Ishikawa (cell line): ENCODE measurements at regions not wholly inside any gene's neighbourhood (a gene's known extent, or its start where the extent isn't known, plus 50 kb on each side); places are given as distances from the start of the nearest gene placed in this dataset.

Source experiments
- CEBPB ChIP-seq: IDR thresholded peaks from 2 replicates; pipeline ENCODE4 v1.6.1; 2012
- CREB1 ChIP-seq: IDR thresholded peaks from 2 replicates; pipeline ENCODE4 v1.6.1; 2012; ENCODE audit warnings: low read depth
- EGR1 ChIP-seq: IDR thresholded peaks from 2 replicates; pipeline ENCODE4 v1.6.1; 2012
- EP300 ChIP-seq: IDR thresholded peaks from 2 replicates; pipeline ENCODE4 v1.6.1; 2012; ENCODE audit warnings: borderline replicate concordance
- FOXM1 ChIP-seq: IDR thresholded peaks from 2 replicates; pipeline ENCODE4 v1.6.1; 2012; ENCODE audit warnings: low read depth, borderline replicate concordance
- NFIC ChIP-seq: IDR thresholded peaks from 2 replicates; pipeline ENCODE4 v1.6.1; 2012
- RAD21 ChIP-seq: IDR thresholded peaks from 2 replicates; pipeline ENCODE4 v1.6.1; 2012; ENCODE audit warnings: low read depth
- TAF1 ChIP-seq: IDR thresholded peaks from 2 replicates; pipeline ENCODE4 v1.6.1; 2012; ENCODE audit warnings: low read depth, mild to moderate bottlenecking
- TCF12 ChIP-seq: IDR thresholded peaks from 2 replicates; pipeline ENCODE4 v1.6.1; 2012; ENCODE audit warnings: low read depth
- TEAD4 ChIP-seq: IDR thresholded peaks from 2 replicates; pipeline ENCODE4 v1.6.1; 2012
- YY1 ChIP-seq: IDR thresholded peaks from 2 replicates; pipeline ENCODE4 v1.6.1; 2012; ENCODE audit warnings: low read depth
- ZBTB7A ChIP-seq: IDR thresholded peaks from 2 replicates; pipeline ENCODE4 v1.6.1; 2012; ENCODE audit warnings: low read depth
- TF ChIP-seq, protein P1 (sequence below): IDR thresholded peaks from 2 replicates; pipeline ENCODE4 v1.6.1; 2012
- TF ChIP-seq, protein P2 (sequence below): IDR thresholded peaks from 2 replicates; pipeline ENCODE4 v1.6.1; 2012; ENCODE audit warnings: low read depth, mild to moderate bottlenecking
- TF ChIP-seq, protein P3 (sequence below): IDR thresholded peaks from 2 replicates; pipeline ENCODE4 v1.6.1; 2012

DNA sequence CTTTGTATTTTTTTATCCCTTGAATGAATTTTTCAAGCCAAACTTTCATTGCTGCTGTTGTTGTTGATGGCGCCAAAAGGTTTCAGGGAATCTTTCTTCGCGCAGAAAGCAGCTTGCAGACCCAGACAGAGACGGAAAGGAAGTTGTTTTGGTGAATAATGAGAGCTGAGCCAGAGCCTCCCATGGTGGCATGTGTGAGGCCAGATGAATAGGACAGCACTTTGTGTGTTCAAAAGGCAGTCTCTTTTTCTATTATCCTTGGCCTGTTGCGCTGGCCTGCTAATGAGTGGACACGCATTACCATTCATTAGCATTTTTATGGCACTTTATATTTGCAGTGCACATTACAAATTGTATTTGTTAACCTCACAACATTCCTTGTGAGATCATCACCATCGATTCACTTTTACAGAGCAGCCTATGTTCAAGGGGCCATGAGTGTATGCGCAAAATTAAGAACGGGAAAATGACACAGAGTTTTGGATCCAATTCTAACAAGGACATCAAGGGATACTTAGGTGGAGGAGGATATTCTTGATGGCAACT lies 754.7 kb downstream of the BCL11A start:
- no peak for TF ChIP-seq EP300

DNA sequence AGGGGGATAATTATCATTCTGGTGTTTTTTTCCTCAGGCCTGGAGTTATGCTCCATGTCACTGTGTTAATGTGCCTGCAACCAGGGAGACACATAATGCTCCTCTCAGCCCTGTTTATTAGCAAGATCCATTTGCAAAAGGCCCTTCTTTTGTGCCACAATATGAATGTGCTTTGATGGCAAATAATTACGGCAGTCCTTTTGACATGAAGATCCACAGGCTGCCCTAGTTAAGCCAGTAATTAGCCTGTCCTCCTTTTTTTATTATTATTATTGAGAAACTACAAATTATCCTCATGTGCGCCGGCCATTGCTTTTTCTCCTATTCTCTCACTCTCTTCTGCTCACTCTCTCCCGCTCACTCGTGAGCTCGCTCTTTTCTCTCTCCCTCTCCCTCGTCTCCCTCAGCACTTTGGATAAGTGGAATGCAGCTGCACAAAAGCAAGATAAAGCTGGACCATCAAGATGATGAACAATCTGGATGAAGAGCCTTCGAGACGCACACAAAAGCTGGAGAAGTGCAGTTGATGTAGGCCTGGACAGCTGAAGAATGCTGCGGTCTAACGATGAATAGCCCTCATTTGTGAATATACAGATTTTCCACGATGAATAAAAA lies 762.3 kb downstream of the BCL11A start:
- no peak for TF ChIP-seq TCF12
- no peak for TF ChIP-seq FOXM1
- no peak for TF ChIP-seq TEAD4
- no peak for TF ChIP-seq EP300
- no peak for TF ChIP-seq RAD21
- TF ChIP-seq EGR1: no peak
- TF ChIP-seq, protein P1, sequence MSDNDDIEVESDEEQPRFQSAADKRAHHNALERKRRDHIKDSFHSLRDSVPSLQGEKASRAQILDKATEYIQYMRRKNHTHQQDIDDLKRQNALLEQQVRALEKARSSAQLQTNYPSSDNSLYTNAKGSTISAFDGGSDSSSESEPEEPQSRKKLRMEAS: no peak
- TF ChIP-seq, protein P2, sequence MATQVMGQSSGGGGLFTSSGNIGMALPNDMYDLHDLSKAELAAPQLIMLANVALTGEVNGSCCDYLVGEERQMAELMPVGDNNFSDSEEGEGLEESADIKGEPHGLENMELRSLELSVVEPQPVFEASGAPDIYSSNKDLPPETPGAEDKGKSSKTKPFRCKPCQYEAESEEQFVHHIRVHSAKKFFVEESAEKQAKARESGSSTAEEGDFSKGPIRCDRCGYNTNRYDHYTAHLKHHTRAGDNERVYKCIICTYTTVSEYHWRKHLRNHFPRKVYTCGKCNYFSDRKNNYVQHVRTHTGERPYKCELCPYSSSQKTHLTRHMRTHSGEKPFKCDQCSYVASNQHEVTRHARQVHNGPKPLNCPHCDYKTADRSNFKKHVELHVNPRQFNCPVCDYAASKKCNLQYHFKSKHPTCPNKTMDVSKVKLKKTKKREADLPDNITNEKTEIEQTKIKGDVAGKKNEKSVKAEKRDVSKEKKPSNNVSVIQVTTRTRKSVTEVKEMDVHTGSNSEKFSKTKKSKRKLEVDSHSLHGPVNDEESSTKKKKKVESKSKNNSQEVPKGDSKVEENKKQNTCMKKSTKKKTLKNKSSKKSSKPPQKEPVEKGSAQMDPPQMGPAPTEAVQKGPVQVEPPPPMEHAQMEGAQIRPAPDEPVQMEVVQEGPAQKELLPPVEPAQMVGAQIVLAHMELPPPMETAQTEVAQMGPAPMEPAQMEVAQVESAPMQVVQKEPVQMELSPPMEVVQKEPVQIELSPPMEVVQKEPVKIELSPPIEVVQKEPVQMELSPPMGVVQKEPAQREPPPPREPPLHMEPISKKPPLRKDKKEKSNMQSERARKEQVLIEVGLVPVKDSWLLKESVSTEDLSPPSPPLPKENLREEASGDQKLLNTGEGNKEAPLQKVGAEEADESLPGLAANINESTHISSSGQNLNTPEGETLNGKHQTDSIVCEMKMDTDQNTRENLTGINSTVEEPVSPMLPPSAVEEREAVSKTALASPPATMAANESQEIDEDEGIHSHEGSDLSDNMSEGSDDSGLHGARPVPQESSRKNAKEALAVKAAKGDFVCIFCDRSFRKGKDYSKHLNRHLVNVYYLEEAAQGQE: no peak
- no peak for TF ChIP-seq YY1
- no peak for TF ChIP-seq CREB1
- TF ChIP-seq TAF1: no peak

DNA sequence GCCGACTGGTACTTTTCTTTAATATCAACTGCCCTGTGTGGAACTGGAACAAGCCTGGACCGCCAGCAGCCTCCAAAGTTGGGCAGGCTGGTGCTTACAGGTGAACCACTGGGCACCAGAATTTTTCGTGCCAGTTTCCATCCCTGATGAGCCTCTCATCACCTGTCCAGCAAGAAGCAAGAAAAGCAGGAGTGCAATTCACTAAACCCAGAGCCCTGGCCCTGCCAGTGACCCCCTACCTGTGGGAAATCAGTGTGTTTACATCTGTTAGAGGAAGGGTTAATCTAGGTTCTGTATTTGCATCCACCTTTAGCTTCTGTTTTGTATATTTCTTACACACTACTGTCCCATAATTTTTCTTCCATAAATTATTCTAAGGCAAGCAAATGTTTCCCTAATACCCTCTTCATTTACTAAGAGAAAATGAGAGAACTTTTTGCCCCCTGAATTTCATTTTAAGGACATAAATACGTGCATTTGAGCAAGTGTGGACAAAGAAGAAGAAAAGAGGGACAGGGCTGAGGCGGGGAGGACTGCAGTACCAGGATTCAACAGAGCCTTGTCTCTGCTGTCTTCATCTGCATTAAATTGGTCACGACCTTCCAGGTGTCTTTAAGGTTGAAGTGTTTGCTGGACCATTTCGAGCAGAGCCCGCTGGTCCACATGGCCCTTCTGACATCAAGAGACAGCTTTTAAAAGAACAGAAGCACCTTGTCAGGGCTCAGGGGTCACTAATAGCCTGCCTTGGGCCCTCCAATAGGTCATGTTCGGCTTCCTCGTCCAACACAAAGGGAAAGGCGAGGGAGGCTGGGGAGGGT lies 763.1 kb downstream of the BCL11A start:
- TF ChIP-seq CEBPB (no peak), ZBTB7A (no peak), EGR1 (no peak), TAF1 (no peak), CREB1 (no peak), EP300 (no peak), YY1 (no peak), TCF12 (no peak), TEAD4 (no peak), FOXM1 (no peak), RAD21 (no peak)
- TF ChIP-seq, protein P1: no peak
- TF ChIP-seq, protein P2: no peak
- TF ChIP-seq, protein P3, sequence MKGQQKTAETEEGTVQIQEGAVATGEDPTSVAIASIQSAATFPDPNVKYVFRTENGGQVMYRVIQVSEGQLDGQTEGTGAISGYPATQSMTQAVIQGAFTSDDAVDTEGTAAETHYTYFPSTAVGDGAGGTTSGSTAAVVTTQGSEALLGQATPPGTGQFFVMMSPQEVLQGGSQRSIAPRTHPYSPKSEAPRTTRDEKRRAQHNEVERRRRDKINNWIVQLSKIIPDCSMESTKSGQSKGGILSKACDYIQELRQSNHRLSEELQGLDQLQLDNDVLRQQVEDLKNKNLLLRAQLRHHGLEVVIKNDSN: no peak

DNA sequence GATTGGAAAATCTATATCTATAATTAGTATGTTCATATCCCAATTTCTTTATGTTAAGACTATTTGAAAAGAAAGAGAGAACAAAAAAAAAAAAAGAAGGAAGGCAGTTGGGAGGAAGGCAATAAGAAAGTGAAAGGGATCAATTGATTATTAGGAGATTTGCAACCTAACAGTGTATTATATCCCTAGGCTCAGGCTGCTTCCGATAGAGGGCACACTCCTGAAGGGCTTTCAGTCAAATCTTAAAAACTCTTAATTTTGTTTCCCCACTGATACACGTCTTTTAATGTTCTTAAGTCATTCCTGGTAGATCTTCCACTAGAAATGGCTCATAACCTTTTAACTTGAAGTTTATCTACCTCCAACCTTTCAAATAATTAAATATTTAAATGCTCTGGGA lies 763.9 kb downstream of the BCL11A start:
- no peak for TF ChIP-seq TCF12
- no peak for TF ChIP-seq EGR1
- TF ChIP-seq CEBPB: no peak
- TF ChIP-seq RAD21: no peak
- TF ChIP-seq TEAD4: no peak
- TF ChIP-seq NFIC: no peak
- no peak for TF ChIP-seq YY1
- TF ChIP-seq EP300: no peak
- TF ChIP-seq TAF1: no peak
- TF ChIP-seq, protein P2: no peak
- TF ChIP-seq, protein P3: no peak
- no peak for TF ChIP-seq CREB1
